HepG2 (cell line): ENCODE measurements at regions not wholly inside any gene's neighbourhood (a gene's known extent, or its start where the extent isn't known, plus 50 kb on each side); places are given as distances from the start of the nearest gene placed in this dataset.

Experiments used
- CTCF ChIP-seq: sonication (generic); formaldehyde crosslinking; IDR thresholded peaks from 2 replicates; pipeline ENCODE4 v1.5.0; 2020; ENCODE audit warnings: mild to moderate bottlenecking, missing genetic modification reagents, moderate library complexity
- FOSL1 ChIP-seq: sonication (generic); formaldehyde crosslinking; IDR thresholded peaks from 2 replicates; pipeline ENCODE4 v1.9.0; 2021; ENCODE audit warnings: missing genetic modification reagents, borderline replicate concordance
- GTF2F1 ChIP-seq: fragments of 150-350 bp; IDR thresholded peaks from 2 replicates; pipeline ENCODE4 v1.6.1; 2014; ENCODE audit warnings: low read length
- HOXA7 ChIP-seq: sonication (generic); formaldehyde crosslinking; IDR thresholded peaks from 2 replicates; pipeline ENCODE4 v1.8.1; 2022; ENCODE audit warnings: mild to moderate bottlenecking, missing genetic modification reagents, moderate library complexity
- KDM1A ChIP-seq: IDR thresholded peaks from 2 replicates; pipeline ENCODE4 v1.6.1; 2016; ENCODE audit warnings: missing compliant biosample characterization
- SALL1 ChIP-seq: sonication (generic); formaldehyde crosslinking; IDR thresholded peaks from 2 replicates; pipeline ENCODE4 v1.8.0; 2022; ENCODE audit warnings: mild to moderate bottlenecking, missing genetic modification reagents
- TCF12 ChIP-seq, 2 experiments: fragments of 450-650 bp in 1 of 2; sonication (generic) in 1 of 2; formaldehyde crosslinking in 1 of 2; IDR thresholded peaks; 2 replicates each; pipeline versions ENCODE4 v1.6.1 to v1.8.0; 2017 to 2022; ENCODE audit warnings: antibody characterized with exemption in 1 of 2, mild to moderate bottlenecking in 1 of 2, missing genetic modification reagents in 1 of 2, moderate library complexity in 1 of 2
- ZBTB26 ChIP-seq: IDR thresholded peaks from 2 replicates; pipeline ENCODE4 v1.6.1; 2016; ENCODE audit warnings: missing compliant biosample characterization, missing genetic modification reagents, borderline replicate concordance
- ZSCAN31 ChIP-seq: sonication (generic); formaldehyde crosslinking; IDR thresholded peaks from 2 replicates; pipeline ENCODE4 v1.5.0; 2020; ENCODE audit warnings: low read depth, mild to moderate bottlenecking, missing genetic modification reagents

DNA sequence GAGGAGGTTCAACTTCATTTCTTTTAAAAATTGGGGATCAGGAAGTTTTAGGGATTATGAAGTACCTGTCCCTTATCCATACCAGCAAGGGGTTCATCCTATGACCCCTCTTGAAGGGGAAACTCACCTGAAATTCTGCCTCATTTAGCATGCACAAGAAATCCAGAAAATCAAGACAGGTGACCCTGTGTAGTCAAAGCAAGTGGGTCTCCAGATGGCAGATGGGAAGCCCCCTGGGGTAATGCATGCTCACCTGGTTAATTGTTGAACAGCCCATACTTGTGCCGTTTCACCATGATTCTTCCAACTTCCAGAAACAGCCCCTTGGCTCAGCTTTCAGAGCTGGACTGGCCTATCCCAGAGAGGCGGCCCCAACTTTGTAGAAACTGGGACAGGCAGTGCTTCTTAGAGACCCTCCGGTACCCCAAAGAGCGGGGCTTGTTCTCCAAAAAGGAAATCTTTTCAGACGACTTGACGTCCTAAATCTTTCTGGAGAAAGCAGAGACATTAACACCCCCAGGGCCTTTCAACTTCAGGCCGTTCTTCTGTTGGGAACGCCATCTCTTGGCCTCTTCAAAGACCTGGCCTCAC lies 66.3 kb upstream of the ESRRB start:
- no peak for TF ChIP-seq GTF2F1
- no peak for TF ChIP-seq SALL1 (CRISPR knock-in tag)
- no peak for TF ChIP-seq CTCF
- TF ChIP-seq FOSL1 (CRISPR knock-in tag) = no peak
- no peak for TF ChIP-seq HOXA7
- no peak for TF ChIP-seq TCF12 (IDR thresholded peaks at IDR 0.05)
- no peak for TF ChIP-seq TCF12 (CRISPR knock-in tag; IDR thresholded peaks at IDR 0.05)
- no peak for TF ChIP-seq KDM1A (CRISPR knock-in tag)
- TF ChIP-seq ZSCAN31 = no peak
- TF ChIP-seq ZBTB26 (CRISPR knock-in tag) = no peak
